Gastrocnemius medialis (tissue), 4 donors: ENCODE measurements at regions not wholly inside any gene's neighbourhood (a gene's known extent, or its start where the extent isn't known, plus 50 kb on each side); places are given as distances from the start of the nearest gene placed in this dataset.

Experiments
- POLR2A ChIP-seq, 2 donors: fragments of 450-650 bp; IDR thresholded peaks; one replicate each; pipeline ENCODE4 v1.6.1; 2017; ENCODE audit warnings: antibody characterized with exemption in 2 of 2, mild to moderate bottlenecking in 2 of 2, moderate library complexity in 2 of 2
- TF ChIP-seq, protein P1 (sequence below), 5 experiments: fragments of 450-650 bp in 3 of 5; fragments of 200-600 bp in 2 of 5; sonication (generic) in 2 of 5; IDR thresholded peaks in 4 of 5; conservative IDR thresholded peaks in 1 of 5; 1 replicate in 4 of 5; 2 replicates in 1 of 5; pipeline ENCODE4 v1.5.1; 2016 to 2019; ENCODE audit warnings: antibody characterized with exemption in 5 of 5, mild to moderate bottlenecking in 3 of 5, moderate library complexity in 3 of 5

DNA sequence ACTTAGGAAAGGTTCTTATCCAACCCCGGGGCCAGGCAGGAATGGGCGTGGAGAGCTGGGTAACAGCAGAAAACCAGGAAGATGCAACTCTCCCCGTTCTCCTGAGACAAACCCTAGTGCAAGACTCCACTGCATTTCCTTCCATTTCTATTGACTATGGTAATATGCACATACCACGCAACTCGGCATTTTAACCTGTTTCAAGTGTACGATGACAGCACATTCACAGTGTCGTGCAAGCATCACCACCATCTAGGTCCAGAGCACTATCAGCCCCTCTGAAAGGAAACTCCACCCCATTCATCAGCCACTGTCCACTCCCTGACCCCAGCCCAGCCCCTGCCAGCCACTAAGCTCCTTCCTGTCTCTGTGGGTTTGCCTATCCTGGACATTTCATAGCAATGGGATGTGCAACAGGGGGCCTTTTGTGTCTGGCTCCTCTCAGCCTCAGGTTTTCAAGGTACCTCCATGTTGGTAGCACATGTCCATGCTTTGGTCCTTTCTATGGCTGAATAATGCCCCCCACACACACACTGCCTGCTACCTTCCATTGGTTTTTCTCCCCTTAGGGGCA lies 441.9 kb downstream of the SOX9 start:
- TF ChIP-seq, protein P1, sequence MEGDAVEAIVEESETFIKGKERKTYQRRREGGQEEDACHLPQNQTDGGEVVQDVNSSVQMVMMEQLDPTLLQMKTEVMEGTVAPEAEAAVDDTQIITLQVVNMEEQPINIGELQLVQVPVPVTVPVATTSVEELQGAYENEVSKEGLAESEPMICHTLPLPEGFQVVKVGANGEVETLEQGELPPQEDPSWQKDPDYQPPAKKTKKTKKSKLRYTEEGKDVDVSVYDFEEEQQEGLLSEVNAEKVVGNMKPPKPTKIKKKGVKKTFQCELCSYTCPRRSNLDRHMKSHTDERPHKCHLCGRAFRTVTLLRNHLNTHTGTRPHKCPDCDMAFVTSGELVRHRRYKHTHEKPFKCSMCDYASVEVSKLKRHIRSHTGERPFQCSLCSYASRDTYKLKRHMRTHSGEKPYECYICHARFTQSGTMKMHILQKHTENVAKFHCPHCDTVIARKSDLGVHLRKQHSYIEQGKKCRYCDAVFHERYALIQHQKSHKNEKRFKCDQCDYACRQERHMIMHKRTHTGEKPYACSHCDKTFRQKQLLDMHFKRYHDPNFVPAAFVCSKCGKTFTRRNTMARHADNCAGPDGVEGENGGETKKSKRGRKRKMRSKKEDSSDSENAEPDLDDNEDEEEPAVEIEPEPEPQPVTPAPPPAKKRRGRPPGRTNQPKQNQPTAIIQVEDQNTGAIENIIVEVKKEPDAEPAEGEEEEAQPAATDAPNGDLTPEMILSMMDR (IDR thresholded peaks at IDR 0.05 in 4 of 5, conservative IDR thresholded peaks at IDR 0.05 in 1 of 5): no peak
- no peak for TF ChIP-seq POLR2A (IDR thresholded peaks at IDR 0.05)
